IPS-11a (cell line): ENCODE measurements at regions not wholly inside any gene's neighbourhood (a gene's known extent, or its start where the extent isn't known, plus 50 kb on each side); places are given as distances from the start of the nearest gene placed in this dataset.
A peak's percentile ranks its signal among the peaks of the same experiment; 100 is the strongest.
"Not testable (repeated sequence)": the region's sequence is repeated elsewhere in the genome, so short reads cannot be mapped to it uniquely, and the experiment has no call there.

ENCODE experiments used
- H3K4me3 ChIP-seq: one replicate; pipeline ENCODE4 v1.5.1; 2013; ENCODE audit warnings: low read depth, low read length, control low read depth

- H3K4me3 ChIP-seq, result no peak overlapping the region
Measured at GRCh38 chr1:201721082-201722049, 107.6 kb upstream of the IPO9 start.

GRCh38 chr1:201724039-201724765, 104.8 kb upstream of the IPO9 start:
- H3K4me3 ChIP-seq, result no peak overlapping the region

- no peak overlapping the region for H3K4me3 ChIP-seq
Measured at GRCh38 chr1:201724766-201725118, 104.2 kb upstream of the IPO9 start.

DNA sequence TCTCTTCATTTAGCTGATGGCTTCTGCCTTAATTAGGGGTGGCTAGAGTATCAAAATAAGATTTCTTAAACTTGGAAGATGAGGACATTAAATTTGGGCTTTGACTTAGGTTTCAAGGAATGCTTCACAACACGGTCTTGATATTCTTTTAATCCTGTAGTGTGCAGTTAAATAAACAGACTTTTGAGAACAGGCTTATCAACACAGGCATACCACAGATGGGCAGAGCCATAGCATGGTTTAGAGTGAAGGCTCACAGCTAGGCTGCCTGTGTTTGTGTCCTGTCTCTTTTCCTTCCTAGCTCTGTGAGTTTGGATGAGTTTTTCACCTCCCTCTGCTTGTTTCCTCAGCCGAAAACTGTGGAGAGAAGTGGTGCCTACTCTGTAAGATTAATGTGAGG, 102.3 kb upstream of the IPO9 start:
- H3K4me3 ChIP-seq, result no peak overlapping the region

DNA sequence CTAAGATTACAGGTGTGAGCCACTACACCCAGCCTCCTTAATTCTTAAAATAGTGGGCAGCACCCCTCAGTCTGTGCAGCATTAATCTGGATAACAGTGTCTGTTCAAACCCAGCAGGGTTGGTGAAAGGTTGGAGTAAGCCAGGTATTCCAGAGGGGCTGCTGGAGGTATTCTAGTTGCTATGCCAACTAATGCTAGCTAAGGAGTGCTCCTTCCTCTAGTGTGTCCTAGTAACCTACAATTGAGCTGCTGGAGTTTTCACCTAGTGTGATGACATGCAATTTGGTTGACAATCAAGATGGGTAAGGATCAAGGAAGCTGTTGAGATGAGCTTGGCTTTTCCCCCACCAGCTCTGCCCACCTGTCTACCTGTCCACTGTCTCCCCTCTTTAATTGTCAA, 100.2 kb upstream of the IPO9 start:
- H3K4me3 ChIP-seq, result no peak overlapping the region

DNA sequence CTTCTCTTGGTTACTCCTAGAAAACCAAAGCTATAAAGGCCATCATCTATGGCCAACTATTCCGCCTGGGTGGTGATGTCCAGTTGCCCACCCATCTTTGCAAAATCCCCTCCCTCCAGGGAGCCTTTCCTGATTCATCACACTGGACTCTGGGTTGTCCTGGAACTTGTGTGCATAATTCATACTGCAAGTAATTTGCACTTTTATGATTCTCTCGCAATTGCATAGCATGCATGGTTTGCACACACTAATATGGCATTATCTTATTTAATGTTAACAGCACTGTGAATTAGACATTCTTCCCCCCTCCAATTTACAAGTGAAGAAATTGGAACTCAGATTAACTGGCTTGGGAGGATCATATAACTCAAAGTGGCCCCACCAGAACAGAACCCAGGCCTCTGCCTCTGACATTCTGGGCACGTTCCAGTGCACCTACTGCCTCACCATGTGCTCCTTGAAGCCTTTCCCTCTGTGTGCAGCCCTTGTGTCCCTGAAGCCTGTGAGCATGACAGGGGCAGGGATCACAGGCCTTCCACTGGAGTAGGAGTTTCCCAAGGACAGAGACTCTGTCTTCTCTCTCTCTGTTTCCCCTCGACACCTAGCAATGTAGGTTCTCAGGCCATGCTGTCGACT, 98.9 kb upstream of the IPO9 start:
- H3K4me3 ChIP-seq, result no peak overlapping the region

DNA sequence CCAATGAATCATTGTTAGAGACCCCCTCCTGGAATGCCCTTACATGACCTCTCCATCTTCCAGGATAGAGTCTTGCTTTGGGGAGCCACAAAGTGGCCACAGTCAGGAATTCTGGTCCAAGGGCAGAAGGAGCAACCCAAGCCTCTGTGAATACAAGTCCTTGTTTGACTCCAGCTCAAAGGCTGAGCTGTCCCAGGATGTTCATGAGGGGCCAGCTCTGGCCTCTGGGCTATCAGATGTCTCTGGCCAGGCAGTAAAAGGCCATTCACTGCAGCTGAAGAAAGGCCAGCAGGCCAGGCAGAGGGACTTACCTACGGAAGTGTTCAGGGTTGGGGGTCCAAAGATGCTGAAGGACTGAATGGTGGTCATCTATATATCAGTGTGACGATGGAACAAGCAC, 98.3 kb upstream of the IPO9 start:
- H3K4me3 ChIP-seq, result no peak overlapping the region

- H3K4me3 ChIP-seq, result no peak overlapping the region
Measured at GRCh38 chr1:201731142-201731541, 97.8 kb upstream of the IPO9 start.

- H3K4me3 ChIP-seq, result no peak overlapping the region
Measured at GRCh38 chr1:201731592-201731991, 97.4 kb upstream of the IPO9 start.

- H3K4me3 ChIP-seq, result no peak overlapping the region
Measured at GRCh38 chr1:201732351-201732750, 96.6 kb upstream of the IPO9 start.

DNA sequence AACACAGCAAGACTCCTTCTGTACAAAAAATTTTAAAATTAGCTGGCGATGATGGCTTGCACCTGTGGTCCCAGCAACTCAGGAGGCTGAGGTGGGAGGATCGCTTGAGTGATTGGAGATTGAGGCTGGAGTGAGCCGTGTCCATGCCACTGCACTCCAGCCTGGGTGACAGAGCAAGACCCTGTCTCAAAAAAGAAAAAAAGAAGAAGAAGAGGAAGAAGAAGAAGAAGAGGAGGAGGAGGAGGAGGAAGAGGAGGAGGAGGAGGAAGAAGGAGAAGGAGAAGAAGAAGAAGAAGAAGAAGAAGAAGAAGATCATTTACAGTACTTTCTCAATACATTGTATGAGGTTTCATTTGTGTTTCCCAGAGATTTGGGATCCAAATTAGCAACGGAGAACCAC, 94.7 kb upstream of the IPO9 start:
- not testable (repeated sequence) for H3K4me3 ChIP-seq

GRCh38 chr1:201734786-201735185, 94.2 kb upstream of the IPO9 start:
- no peak overlapping the region for H3K4me3 ChIP-seq

DNA sequence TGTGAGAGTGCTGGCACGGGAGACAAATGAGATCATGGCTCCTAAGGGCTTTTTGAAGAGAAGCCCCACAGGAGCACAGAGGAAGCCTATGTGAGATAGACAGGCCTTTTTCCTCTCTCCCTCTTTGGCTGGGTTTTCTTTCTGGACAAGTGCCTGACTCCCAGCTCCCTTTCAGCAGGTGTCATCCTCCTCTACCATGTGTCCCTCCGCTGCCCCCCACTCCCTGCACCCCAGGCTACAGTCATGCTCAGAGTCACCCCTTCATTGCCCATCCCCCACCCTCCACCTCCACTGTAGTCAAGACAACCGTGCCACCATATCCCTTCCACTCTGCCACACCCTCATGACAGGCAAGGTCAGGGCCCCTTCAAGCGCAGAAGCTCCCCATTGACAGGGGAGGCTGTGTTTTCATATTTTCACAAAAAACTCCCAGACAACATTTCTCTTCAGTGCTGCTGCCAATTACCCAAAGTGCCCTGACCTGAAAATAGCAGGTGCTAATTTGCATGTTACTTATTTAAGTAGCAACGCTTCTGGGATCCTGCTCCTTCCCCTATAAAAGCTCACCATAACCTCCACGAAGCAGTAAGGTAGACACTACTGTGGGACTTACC, 92.1 kb upstream of the IPO9 start:
- H3K4me3 ChIP-seq, result no peak overlapping the region

DNA sequence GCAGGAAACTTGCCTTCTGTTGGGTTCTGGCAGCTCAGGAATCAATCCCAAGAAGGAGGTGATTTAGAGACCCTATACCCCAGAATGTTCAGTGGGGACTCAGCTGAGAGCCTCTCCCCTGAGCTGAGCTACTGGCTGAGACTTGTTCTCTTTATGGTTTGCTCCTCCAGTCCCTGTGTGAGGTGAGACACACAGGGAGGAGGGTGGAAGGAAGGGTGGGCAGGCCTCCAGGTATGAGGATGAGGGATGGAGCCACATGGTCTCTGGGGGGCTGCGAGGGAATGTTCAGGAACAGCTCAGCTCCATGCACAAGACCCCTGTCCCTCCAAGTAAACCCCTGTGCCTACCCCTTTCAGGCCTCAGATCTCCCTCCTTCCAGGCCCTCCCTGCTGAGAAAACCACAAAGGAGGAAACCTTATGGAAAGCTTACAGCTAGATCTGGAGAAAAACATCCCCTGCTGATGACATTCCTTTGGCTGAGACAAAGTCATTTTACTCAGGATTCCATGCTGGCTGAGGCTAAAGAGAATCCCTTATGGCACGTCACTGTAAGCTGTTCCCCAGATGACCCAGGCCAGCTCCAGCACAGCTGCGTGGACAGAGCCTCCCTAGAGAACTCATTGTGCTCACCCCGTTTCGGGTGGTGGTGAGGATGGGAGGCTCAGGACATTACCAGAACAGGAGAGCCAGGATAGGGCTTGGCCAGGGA, 91.5 kb upstream of the IPO9 start:
- no peak overlapping the region for H3K4me3 ChIP-seq

- peak overlapping the region; percentile 73 for H3K4me3 ChIP-seq
Measured at GRCh38 chr1:201739080-201739479, 89.9 kb upstream of the IPO9 start.

DNA sequence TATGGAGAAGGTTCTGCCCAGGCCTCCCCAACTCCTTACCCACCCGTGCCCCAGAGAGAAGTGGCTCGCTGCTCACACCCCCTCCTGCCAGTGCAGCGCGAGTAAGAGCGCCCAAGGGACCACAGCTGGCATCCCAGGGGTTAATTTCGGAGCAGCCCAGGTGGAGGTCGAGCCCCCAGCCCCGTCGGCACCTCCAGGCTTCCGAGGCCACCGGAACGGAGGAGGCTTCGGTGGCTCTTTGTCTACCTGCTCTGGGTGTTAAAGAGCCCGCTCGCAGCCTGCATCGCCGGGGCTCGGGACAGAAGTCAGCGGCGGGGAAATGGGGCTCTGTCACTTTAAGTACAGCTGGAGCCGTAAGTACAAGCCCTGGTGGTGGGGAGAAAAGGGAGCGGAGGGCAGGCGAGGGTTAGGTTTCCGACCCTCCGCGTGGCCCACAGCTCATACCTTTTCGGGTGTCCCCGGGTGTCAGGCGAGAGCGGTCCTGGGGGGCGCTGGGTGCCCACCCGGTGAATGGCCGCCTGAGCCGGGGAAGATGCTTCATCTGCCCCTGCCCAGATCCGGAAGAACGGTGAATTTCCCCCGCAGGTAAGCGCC, 89.4 kb upstream of the IPO9 start:
- H3K4me3 ChIP-seq, result peak overlapping the region; percentile 73

DNA sequence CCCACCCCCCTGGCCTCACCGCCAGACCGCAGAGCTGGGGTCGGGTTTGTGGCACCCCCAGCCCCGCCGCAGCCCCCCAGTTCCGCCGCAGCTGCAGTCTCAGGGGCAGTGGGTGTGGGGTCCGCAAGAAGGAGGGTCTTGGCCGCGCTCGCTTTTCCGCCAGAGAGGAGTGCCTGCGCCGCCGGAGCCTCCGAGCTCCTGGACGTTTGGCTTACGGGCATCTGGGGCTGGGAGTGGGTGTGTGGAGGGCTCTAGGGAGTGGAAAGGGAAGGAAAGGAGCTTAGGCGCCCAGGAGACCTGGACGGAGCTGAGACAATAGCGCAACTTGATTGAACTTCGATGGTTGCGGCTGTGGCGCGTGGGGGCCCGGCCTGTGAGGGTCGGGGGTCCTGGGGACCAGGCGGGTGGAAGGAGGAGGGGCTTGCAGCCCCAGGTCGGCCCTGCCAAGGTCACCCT, 88.8 kb upstream of the IPO9 start:
- peak overlapping the region; percentile 73 for H3K4me3 ChIP-seq

DNA sequence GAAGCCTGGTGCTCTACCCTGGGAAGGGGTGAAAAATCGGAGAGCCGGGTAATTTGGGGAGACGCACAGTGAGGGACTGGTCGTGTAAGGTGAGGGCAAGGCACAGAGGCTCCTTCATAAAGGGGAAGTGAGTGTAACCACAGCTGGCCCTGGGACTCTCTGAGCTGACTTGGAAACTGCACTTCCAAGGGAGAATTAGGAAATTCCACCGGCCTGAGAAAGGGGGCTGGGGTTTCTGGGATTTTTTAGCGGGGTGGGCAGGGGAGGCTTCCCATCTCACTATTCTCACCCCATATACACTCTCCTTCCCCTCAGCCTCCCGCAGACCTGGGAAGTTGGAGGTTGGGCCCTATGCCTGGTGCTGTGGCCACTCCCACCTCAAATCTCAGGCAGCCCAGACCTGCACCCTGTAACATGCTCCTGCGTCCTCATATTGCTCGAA, 88.3 kb upstream of the IPO9 start:
- H3K4me3 ChIP-seq, result peak overlapping the region; percentile 73

DNA sequence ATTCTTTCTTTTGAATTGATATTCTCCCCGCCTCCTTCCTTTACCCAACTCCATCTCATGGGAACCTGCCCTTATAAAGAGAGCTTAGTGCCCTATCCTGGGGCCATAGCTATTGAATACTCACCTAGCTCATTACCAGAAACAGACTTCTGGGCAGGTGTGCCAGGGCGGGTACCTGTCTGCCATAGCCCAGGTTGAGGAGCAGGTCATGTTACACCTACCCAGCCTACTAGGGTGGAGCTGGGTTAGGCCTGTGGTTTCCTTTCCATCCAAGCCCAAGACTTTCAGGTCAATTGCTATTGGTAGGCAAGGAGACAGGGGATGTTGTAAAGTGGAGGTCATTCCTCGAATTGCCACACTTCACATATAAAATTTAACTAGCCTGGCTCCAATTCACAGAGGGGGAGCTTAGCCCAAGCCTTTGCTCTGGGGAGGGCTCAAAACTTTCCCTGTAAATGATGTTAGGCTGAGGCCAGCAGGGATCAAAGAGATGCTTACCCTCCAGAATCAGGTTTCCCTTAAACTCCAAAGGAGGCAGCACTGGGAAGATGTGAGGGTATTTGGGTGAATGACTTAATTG, 87.1 kb upstream of the IPO9 start:
- no peak overlapping the region for H3K4me3 ChIP-seq

DNA sequence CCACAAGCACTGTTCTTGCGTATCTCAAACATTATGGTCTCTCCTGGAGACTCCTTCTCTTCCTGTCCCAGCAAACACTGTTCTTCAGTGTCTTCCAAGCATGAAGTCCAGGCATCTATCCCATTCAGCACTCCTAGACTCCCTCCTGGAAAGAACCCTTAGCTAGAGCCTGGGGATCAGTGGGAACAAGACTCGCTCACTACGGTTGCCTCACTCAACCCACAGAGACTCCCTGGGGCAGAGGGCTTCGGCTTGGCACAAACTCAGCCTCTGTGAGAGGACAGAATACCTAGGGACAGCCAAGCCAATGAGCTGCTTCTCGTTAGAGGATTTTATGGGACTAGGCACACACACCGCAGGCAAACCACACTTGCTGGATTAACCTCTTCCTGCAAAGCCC, 86.5 kb upstream of the IPO9 start:
- H3K4me3 ChIP-seq, result no peak overlapping the region
